ENCODE measurements at regions not wholly inside any gene's neighbourhood (a gene's known extent, or its start where the extent isn't known, plus 50 kb on each side); places are given as distances from the start of the nearest gene placed in this dataset.

DNA sequence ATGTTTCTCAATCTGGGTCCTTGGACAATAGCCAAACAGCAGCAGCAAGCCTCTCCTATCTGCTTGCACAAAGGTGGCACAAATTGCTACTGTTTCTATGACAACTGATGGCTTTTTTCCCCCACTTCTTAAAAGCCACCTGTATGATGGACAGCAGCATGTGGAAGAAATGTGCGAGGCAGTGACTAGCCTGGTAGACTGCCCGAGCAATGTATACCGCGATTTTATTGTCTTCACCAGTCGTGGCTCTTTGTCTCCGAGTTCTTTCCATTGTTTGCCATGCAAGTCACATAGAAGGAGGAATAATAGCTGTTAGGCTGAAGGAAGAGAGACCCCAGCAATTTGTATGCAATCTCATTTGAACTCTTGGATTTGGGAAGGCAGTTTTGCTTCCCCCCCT is 79.4 kb downstream of the S1PR1 start:
- Histone ChIP-seq H3K36me3 (ENCODE audit: low read depth, missing control alignments) (no peaks in the 10 kb centered on the region), H3K4me1 (no peaks in the 10 kb centered on the region), H3K27me3 (no peaks in the 10 kb centered on the region), H3K4me3 (no peak overlapping the region), H3K9me3 (no peaks in the 10 kb centered on the region), H3K27ac (no peak overlapping the region)
- 78 to 89% methylated on average over 6 of the region's 6 CpGs for WGBS, 2 donors
- TF ChIP-seq, protein P1, sequence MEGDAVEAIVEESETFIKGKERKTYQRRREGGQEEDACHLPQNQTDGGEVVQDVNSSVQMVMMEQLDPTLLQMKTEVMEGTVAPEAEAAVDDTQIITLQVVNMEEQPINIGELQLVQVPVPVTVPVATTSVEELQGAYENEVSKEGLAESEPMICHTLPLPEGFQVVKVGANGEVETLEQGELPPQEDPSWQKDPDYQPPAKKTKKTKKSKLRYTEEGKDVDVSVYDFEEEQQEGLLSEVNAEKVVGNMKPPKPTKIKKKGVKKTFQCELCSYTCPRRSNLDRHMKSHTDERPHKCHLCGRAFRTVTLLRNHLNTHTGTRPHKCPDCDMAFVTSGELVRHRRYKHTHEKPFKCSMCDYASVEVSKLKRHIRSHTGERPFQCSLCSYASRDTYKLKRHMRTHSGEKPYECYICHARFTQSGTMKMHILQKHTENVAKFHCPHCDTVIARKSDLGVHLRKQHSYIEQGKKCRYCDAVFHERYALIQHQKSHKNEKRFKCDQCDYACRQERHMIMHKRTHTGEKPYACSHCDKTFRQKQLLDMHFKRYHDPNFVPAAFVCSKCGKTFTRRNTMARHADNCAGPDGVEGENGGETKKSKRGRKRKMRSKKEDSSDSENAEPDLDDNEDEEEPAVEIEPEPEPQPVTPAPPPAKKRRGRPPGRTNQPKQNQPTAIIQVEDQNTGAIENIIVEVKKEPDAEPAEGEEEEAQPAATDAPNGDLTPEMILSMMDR (IDR thresholded peaks at IDR 0.05), result no peak
- no peak for TF ChIP-seq POLR2A (IDR thresholded peaks at IDR 0.05)
- intact Hi-C loops (cut with DNase I; ENCODE audit: low total_unique reads), result no loop called here
- DNase-seq, result no peak

DNA sequence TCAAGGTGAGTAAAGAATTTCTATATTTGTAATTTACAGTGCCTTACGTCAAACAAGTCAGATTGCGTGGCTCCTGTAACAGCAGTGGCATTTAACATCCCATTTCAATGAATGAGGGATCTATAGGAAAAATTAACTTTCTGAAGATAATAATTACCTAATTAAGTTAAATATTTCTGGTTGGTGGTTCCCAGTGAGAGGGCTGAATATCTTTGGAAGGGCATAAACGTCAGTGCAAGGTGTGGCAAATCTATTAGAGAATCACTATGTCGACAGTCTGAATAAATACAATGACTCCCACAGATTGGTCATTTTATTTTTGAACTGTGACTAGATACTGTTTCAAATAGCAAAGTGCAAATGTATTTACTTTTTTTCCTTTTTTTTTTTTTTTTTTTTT is 80.0 kb downstream of the S1PR1 start:
- Histone ChIP-seq H3K4me1 (no peaks in the 10 kb centered on the region), H3K9me3 (no peaks in the 10 kb centered on the region), H3K27me3 (no peaks in the 10 kb centered on the region), H3K4me3 (no peak overlapping the region), H3K27ac (no peak overlapping the region), H3K36me3 (ENCODE audit: low read depth, missing control alignments) (no peaks in the 10 kb centered on the region)
- 68 to 76% methylated on average over 4 of the region's 4 CpGs for WGBS, 2 donors
- no peak for DNase-seq
- TF ChIP-seq POLR2A (IDR thresholded peaks at IDR 0.05), result no peak
- TF ChIP-seq, protein P1 (IDR thresholded peaks at IDR 0.05), result no peak
- intact Hi-C loops (cut with DNase I; ENCODE audit: low total_unique reads), result no loop called here

DNA sequence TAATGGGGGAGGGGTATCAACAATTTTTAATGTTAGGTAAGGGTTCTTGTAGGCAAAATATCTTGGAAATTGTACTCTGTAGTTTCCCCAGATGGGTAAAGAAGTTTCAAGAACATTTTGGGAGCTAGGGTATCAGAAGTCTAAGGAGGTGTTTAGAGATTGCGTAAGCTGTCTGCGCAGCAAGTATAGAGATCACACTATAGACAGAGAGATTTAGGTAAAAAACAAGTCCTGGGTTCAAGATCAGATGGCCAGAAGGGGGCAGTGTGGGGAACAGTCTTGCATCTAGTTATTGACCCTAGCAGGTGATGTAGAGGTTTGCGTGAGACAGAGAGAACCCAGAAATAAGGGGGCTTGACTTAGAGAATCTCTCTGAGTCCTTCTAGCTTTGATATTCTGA is 80.8 kb downstream of the S1PR1 start:
- H3K4me3 ChIP-seq, result no peak overlapping the region
- H3K9me3 ChIP-seq, result no peaks in the 10 kb centered on the region
- DNase-seq, result no peak
- no peaks in the 10 kb centered on the region for H3K4me1 ChIP-seq
- WGBS, 2 donors, result 96 to 98% methylated on average over 3 of the region's 3 CpGs
- H3K27me3 ChIP-seq, result no peaks in the 10 kb centered on the region
- H3K27ac ChIP-seq, result no peak overlapping the region
- no peaks in the 10 kb centered on the region for H3K36me3 ChIP-seq (ENCODE audit: low read depth, missing control alignments)
- intact Hi-C loops (cut with DNase I; ENCODE audit: low total_unique reads), result no loop called here
- TF ChIP-seq, protein P1 (IDR thresholded peaks at IDR 0.05), result no peak
- TF ChIP-seq POLR2A (IDR thresholded peaks at IDR 0.05), result no peak

DNA sequence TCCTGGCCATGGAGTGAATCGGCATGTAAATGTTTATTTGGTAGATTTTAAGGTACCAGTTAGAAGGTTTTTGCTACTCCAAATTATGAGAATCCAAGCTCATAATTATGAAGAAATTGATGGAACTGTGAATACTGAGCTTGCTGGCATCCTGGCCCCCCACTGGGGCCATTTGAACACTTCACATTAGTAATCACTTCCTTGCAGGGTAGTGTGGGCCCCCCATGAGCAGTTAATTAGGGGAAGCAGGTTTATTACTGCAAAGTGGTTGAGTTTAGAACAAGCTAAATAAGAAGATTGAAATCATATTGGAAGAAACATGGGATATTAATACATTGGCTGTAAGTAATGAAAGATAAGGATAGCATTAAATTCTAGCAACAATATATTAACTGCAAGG is 86.7 kb downstream of the S1PR1 start:
- Histone ChIP-seq H3K36me3 (ENCODE audit: low read depth, missing control alignments) (no peaks in the 10 kb centered on the region), H3K4me3 (no peak overlapping the region), H3K4me1 (no peaks in the 10 kb centered on the region), H3K9me3 (no peaks in the 10 kb centered on the region), H3K27me3 (no peaks in the 10 kb centered on the region), H3K27ac (no peak overlapping the region)
- 93 to 94% methylated on average over 1 of the region's 1 CpG for WGBS, 2 donors
- intact Hi-C loops (cut with DNase I; ENCODE audit: low total_unique reads), result no loop called here
- TF ChIP-seq, protein P1 (IDR thresholded peaks at IDR 0.05), result no peak
- TF ChIP-seq POLR2A (IDR thresholded peaks at IDR 0.05), result no peak
- no peak for DNase-seq

DNA sequence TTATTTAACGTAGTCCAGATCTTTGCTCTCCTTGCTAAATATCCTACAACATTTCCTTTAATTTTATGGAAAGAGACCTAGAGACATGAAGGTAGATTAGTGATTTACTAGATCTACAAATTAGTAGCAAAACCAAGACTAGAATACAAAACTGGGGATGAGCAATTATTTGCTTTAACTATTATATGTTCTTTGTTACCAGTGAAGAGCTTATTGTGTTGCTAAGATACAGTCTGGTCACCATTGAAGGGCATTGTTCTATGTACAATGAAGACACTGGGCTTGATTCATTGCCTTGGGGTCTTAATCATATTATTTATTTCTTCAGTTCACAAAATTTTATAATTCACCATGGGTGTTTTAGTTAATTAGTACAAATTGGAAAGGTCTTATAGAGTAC is 88.3 kb downstream of the S1PR1 start:
- WGBS, 2 donors, result 91 to 94% methylated on average over 1 of the region's 1 CpG
- no peaks in the 10 kb centered on the region for H3K9me3 ChIP-seq
- no peak for DNase-seq
- intact Hi-C loops (cut with DNase I; ENCODE audit: low total_unique reads), result no loop called here
- no peaks in the 10 kb centered on the region for H3K4me1 ChIP-seq
- no peaks in the 10 kb centered on the region for H3K27me3 ChIP-seq
- no peaks in the 10 kb centered on the region for H3K36me3 ChIP-seq (ENCODE audit: low read depth, missing control alignments)
- H3K27ac ChIP-seq, result no peak overlapping the region
- TF ChIP-seq, protein P1 (IDR thresholded peaks at IDR 0.05), result no peak
- TF ChIP-seq POLR2A (IDR thresholded peaks at IDR 0.05), result no peak
- no peak overlapping the region for H3K4me3 ChIP-seq
